Karpas-422 (cell line): ENCODE measurements at regions not wholly inside any gene's neighbourhood (a gene's known extent, or its start where the extent isn't known, plus 50 kb on each side); places are given as distances from the start of the nearest gene placed in this dataset.

ENCODE experiments used
- DNase-seq: peaks from one replicate; pipeline ENCODE4 v3.0.0-alpha.2; 2015
- H2AFZ ChIP-seq: fragments of 200-600 bp; sonication (generic); 2 replicates; pipeline ENCODE4 v1.6.1; 2014; ENCODE audit warnings: antibody characterized with exemption, low read length, mixed read lengths
- H3K27ac ChIP-seq: fragments of 200-600 bp; sonication (generic); 2 replicates; pipeline ENCODE4 v1.5.1; 2014; ENCODE audit warnings: mild to moderate bottlenecking, low read length, moderate library complexity
- H3K27me3 ChIP-seq: fragments of 200-600 bp; sonication (generic); 2 replicates; pipeline ENCODE4 v1.6.1; 2014; ENCODE audit warnings: low read length, mixed read lengths
- H3K36me3 ChIP-seq: fragments of 200-600 bp; sonication (generic); 2 replicates; pipeline ENCODE4 v1.6.1; 2014; ENCODE audit warnings: low read length, mixed read lengths; ENCODE audit not compliant: insufficient read depth
- H3K4me1 ChIP-seq: fragments of 200-600 bp; sonication (generic); 2 replicates; pipeline ENCODE4 v1.6.1; 2014; ENCODE audit warnings: mild to moderate bottlenecking, low read length, mixed read lengths
- H3K4me2 ChIP-seq: fragments of 200-600 bp; sonication (generic); 2 replicates; pipeline ENCODE4 v1.6.1; 2014; ENCODE audit warnings: low read length, low read depth, mild to moderate bottlenecking; ENCODE audit not compliant: poor library complexity, severe bottlenecking
- H3K4me3 ChIP-seq: fragments of 200-600 bp; sonication (generic); 2 replicates; pipeline ENCODE4 v1.5.1; 2014; ENCODE audit warnings: mild to moderate bottlenecking, antibody characterized with exemption, low read length, mixed read lengths
- H3K79me2 ChIP-seq: fragments of 200-600 bp; sonication (generic); 2 replicates; pipeline ENCODE4 v1.6.1; 2014; ENCODE audit warnings: mild to moderate bottlenecking, low read length, mixed read lengths
- H3K9ac ChIP-seq: fragments of 200-600 bp; sonication (generic); 2 replicates; pipeline ENCODE4 v1.6.0; 2014; ENCODE audit warnings: low read length
- H3K9me2 ChIP-seq: fragments of 200-600 bp; sonication (generic), shearing (Covaris generic); replicated peaks from 2 replicates; pipeline ENCODE4 v1.6.0; 2014; ENCODE audit warnings: mild to moderate bottlenecking, low read length, moderate library complexity; ENCODE audit not compliant: insufficient read depth
- H3K9me3 ChIP-seq: fragments of 300-700, 200-600 bp; sonication (generic); 2 replicates; pipeline ENCODE4 v1.6.1; 2014; ENCODE audit warnings: low read length, mixed read lengths
- H4K20me1 ChIP-seq: fragments of 200-600 bp; sonication (generic); 2 replicates; pipeline ENCODE4 v1.6.1; 2014; ENCODE audit warnings: mild to moderate bottlenecking, antibody characterized with exemption, low read length, low read depth; ENCODE audit not compliant: insufficient read depth

- H3K9ac ChIP-seq = no peak overlapping the region
Measured at GRCh38 chr18:71729611-71730010, 814.5 kb downstream of the CBLN2 start.

DNA sequence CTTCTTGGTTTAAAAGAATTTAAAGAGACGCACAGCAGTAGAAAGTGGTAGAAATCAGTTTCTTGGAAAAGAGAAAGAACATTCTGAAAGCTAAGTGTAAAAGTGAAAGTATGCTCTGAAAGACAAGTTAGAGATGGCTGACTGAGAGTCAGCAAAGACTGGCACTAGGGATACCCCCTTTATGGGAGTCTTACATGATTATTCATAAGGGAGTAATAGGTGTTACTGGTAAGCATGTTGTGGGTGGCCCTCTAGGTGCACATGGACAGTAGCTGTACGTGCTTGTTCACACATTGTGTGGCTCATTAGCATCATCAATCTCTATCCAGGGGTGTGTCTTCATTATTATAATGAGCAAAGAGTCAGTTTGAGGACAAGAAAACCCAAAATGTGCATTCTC, 816.2 kb downstream of the CBLN2 start:
- H3K4me1 ChIP-seq = no peaks in the 10 kb centered on the region
- H2AFZ ChIP-seq = no peak overlapping the region

More at GRCh38 chr18:71729611-71730010, 814.5 kb downstream of the CBLN2 start:
- Histone ChIP-seq H3K9me2 (no peaks in the 10 kb centered on the region), H2AFZ (no peak overlapping the region), H3K4me1 (no peaks in the 10 kb centered on the region), H4K20me1 (no peaks in the 10 kb centered on the region), H3K4me2 (no peak overlapping the region), H3K4me3 (no peak overlapping the region), H3K27ac (no peak overlapping the region), H3K36me3 (no peaks in the 10 kb centered on the region), H3K9me3 (peaks cover 49% of the 10 kb centered on the region), H3K27me3 (no peaks in the 10 kb centered on the region), H3K79me2 (no peaks in the 10 kb centered on the region)
- no peak for DNase-seq

GRCh38 chr18:71725256-71725655, 818.9 kb downstream of the CBLN2 start:
- H3K36me3 ChIP-seq = no peaks in the 10 kb centered on the region
- H3K4me2 ChIP-seq = no peak overlapping the region
- H4K20me1 ChIP-seq = no peaks in the 10 kb centered on the region
- no peak overlapping the region for H3K9ac ChIP-seq
- H3K9me3 ChIP-seq = peaks cover 54% of the 10 kb centered on the region
- DNase-seq = no peak
- H2AFZ ChIP-seq = no peak overlapping the region
- no peak overlapping the region for H3K27ac ChIP-seq
- no peaks in the 10 kb centered on the region for H3K4me1 ChIP-seq
- no peak overlapping the region for H3K4me3 ChIP-seq
- H3K9me2 ChIP-seq = no peaks in the 10 kb centered on the region
- no peaks in the 10 kb centered on the region for H3K27me3 ChIP-seq
- no peaks in the 10 kb centered on the region for H3K79me2 ChIP-seq

More for the DNA sequence above, 816.2 kb downstream of the CBLN2 start:
- Histone ChIP-seq H3K36me3 (no peaks in the 10 kb centered on the region), H3K4me3 (no peak overlapping the region), H3K9ac (no peak overlapping the region), H3K9me3 (peaks cover 55% of the 10 kb centered on the region), H3K9me2 (no peaks in the 10 kb centered on the region), H3K79me2 (no peaks in the 10 kb centered on the region), H3K27me3 (no peaks in the 10 kb centered on the region), H3K27ac (no peak overlapping the region), H3K4me2 (no peak overlapping the region), H4K20me1 (no peaks in the 10 kb centered on the region)
- DNase-seq = no peak

DNA sequence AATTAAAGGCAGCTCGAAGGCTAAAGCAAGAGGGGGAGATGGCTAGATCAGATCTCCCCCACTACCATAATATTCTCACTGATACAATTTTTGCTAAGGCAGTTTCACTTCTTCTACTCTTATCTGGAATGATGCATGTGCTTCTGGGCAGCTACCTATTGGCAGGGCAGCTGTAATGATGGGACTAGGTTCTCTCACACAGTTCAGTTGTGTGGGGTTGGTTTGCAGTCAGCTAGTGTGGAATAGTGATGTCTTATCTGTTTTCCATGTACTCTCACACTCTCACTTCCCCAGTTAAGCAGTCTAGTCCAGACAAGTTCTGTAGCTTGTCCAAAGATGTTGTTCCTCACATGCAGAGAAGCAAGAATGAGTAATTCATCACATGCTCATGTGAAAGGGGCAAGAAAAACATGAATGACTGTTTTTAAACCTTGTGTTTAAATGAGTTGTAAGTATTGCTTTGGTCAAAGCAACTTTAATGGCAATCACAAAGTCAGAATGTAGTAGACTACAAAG, 836.1 kb downstream of the CBLN2 start:
- no peaks in the 10 kb centered on the region for H3K4me1 ChIP-seq
- no peaks in the 10 kb centered on the region for H3K79me2 ChIP-seq
- H3K4me2 ChIP-seq = no peak overlapping the region
- no peak overlapping the region for H3K27ac ChIP-seq
- H2AFZ ChIP-seq = no peak overlapping the region
- no peaks in the 10 kb centered on the region for H3K36me3 ChIP-seq
- no peak overlapping the region for H3K4me3 ChIP-seq
- no peaks in the 10 kb centered on the region for H3K27me3 ChIP-seq
- H4K20me1 ChIP-seq = no peaks in the 10 kb centered on the region
- H3K9ac ChIP-seq = no peak overlapping the region
- H3K9me3 ChIP-seq = peaks cover 53% of the 10 kb centered on the region
- DNase-seq = no peak
- H3K9me2 ChIP-seq = no peaks in the 10 kb centered on the region

DNA sequence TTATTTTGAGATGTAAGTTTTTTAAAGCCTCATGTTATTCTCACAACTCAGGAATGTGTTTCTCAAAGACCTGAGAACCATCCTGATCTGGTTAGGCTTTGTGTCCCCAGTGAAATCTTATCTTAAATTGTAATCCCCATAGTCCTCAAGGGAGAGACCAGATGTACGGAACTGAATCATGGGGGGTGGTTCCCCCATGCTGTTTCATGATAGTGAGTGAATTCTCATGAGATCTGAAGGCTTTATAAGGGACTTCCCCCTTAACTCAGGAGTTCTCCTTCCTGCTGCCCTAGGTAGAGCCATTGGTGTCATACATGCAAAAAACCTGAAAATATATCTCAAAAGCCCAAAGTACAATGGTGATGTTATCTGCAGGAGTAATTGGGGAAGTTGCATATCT, 836.7 kb downstream of the CBLN2 start:
- H4K20me1 ChIP-seq = no peaks in the 10 kb centered on the region
- no peak overlapping the region for H3K9ac ChIP-seq
- H3K27ac ChIP-seq = no peak overlapping the region
- no peaks in the 10 kb centered on the region for H3K36me3 ChIP-seq
- peaks cover 56% of the 10 kb centered on the region for H3K9me3 ChIP-seq
- DNase-seq = no peak
- no peaks in the 10 kb centered on the region for H3K4me1 ChIP-seq
- no peak overlapping the region for H3K4me2 ChIP-seq
- no peak overlapping the region for H2AFZ ChIP-seq
- H3K4me3 ChIP-seq = no peak overlapping the region
- H3K79me2 ChIP-seq = no peaks in the 10 kb centered on the region
- H3K27me3 ChIP-seq = no peaks in the 10 kb centered on the region
- H3K9me2 ChIP-seq = no peaks in the 10 kb centered on the region

GRCh38 chr18:71689416-71690160, 854.6 kb downstream of the CBLN2 start:
- H3K79me2 ChIP-seq = no peaks in the 10 kb centered on the region
- H3K4me1 ChIP-seq = no peaks in the 10 kb centered on the region
- no peak overlapping the region for H3K4me2 ChIP-seq
- H4K20me1 ChIP-seq = no peaks in the 10 kb centered on the region
- H3K9me2 ChIP-seq = no peaks in the 10 kb centered on the region
- H2AFZ ChIP-seq = no peak overlapping the region
- no peak overlapping the region for H3K4me3 ChIP-seq
- no peak overlapping the region for H3K27ac ChIP-seq
- H3K9me3 ChIP-seq = peaks cover 67% of the 10 kb centered on the region
- no peaks in the 10 kb centered on the region for H3K27me3 ChIP-seq
- DNase-seq = no peak
- H3K36me3 ChIP-seq = no peaks in the 10 kb centered on the region
- no peak overlapping the region for H3K9ac ChIP-seq

GRCh38 chr18:71682591-71682990, 861.6 kb downstream of the CBLN2 start:
- Histone ChIP-seq H3K79me2 (no peaks in the 10 kb centered on the region), H4K20me1 (no peaks in the 10 kb centered on the region), H3K27ac (no peak overlapping the region), H3K9ac (no peak overlapping the region), H3K27me3 (no peaks in the 10 kb centered on the region), H3K36me3 (no peaks in the 10 kb centered on the region), H3K9me2 (no peaks in the 10 kb centered on the region), H3K4me2 (no peak overlapping the region), H2AFZ (no peak overlapping the region), H3K9me3 (peaks cover 44% of the 10 kb centered on the region), H3K4me1 (no peaks in the 10 kb centered on the region), H3K4me3 (no peak overlapping the region)
- DNase-seq = no peak

GRCh38 chr18:71678144-71678543, 866.0 kb downstream of the CBLN2 start:
- Histone ChIP-seq H3K4me2 (no peak overlapping the region), H3K79me2 (no peaks in the 10 kb centered on the region), H3K27me3 (no peaks in the 10 kb centered on the region), H3K36me3 (no peaks in the 10 kb centered on the region), H3K27ac (no peak overlapping the region), H3K4me1 (no peaks in the 10 kb centered on the region), H3K4me3 (no peak overlapping the region), H3K9me3 (peaks cover 50% of the 10 kb centered on the region), H3K9me2 (no peaks in the 10 kb centered on the region), H2AFZ (no peak overlapping the region), H4K20me1 (no peaks in the 10 kb centered on the region), H3K9ac (no peak overlapping the region)
- DNase-seq = no peak
